ENCODE measurements at regions not wholly inside any gene's neighbourhood (a gene's known extent, or its start where the extent isn't known, plus 50 kb on each side); places are given as distances from the start of the nearest gene placed in this dataset.

GRCh38 chr15:95948411-95948810 lies 382.1 kb upstream of the NR2F2 start:
- DNase-seq, result no peak

- DNase-seq, result no peak
Observed at GRCh38 chr15:95953032-95953431, 377.5 kb upstream of the NR2F2 start.

- DNase-seq, result no peak
Observed at GRCh38 chr15:95957861-95958260, 372.6 kb upstream of the NR2F2 start.

- DNase-seq, result no peak
Observed at GRCh38 chr15:95958382-95958781, 372.1 kb upstream of the NR2F2 start.

GRCh38 chr15:95968856-95969255 lies 361.6 kb upstream of the NR2F2 start:
- DNase-seq, result no peak

GRCh38 chr15:95970326-95970725 lies 360.2 kb upstream of the NR2F2 start:
- DNase-seq, result no peak

GRCh38 chr15:95972041-95972553 lies 358.4 kb upstream of the NR2F2 start:
- peak; percentile 14 for DNase-seq

- no peak for DNase-seq
Observed at GRCh38 chr15:95972812-95973211, 357.7 kb upstream of the NR2F2 start.

- DNase-seq, result no peak
Observed at GRCh38 chr15:95973566-95974256, 356.8 kb upstream of the NR2F2 start.

GRCh38 chr15:95975212-95975611 lies 355.3 kb upstream of the NR2F2 start:
- no peak for DNase-seq

GRCh38 chr15:95979286-95979685 lies 351.2 kb upstream of the NR2F2 start:
- DNase-seq, result no peak

GRCh38 chr15:95981209-95981608 lies 349.3 kb upstream of the NR2F2 start:
- DNase-seq, result no peak

GRCh38 chr15:95987299-95987698 lies 343.2 kb upstream of the NR2F2 start:
- no peak for DNase-seq

GRCh38 chr15:95987886-95988573 lies 342.5 kb upstream of the NR2F2 start:
- DNase-seq, result peak; percentile 14

GRCh38 chr15:95988574-95988887 lies 342.0 kb upstream of the NR2F2 start:
- peak; percentile 64 for DNase-seq

- DNase-seq, result no peak
Observed at GRCh38 chr15:95989392-95989791, 341.1 kb upstream of the NR2F2 start.

GRCh38 chr15:95990833-95991232 lies 339.7 kb upstream of the NR2F2 start:
- DNase-seq, result no peak

- DNase-seq, result no peak
Observed at GRCh38 chr15:95994418-95994817, 336.1 kb upstream of the NR2F2 start.

GRCh38 chr15:95995375-95996168 lies 334.9 kb upstream of the NR2F2 start:
- DNase-seq, result no peak

- peak; percentile 73 for DNase-seq
Observed at GRCh38 chr15:95996494-95996893, 334.0 kb upstream of the NR2F2 start.

GRCh38 chr15:95998935-95999334 lies 331.6 kb upstream of the NR2F2 start:
- no peak for DNase-seq

GRCh38 chr15:96002890-96003859 lies 327.3 kb upstream of the NR2F2 start:
- DNase-seq, result no peak

GRCh38 chr15:96005906-96006305 lies 324.6 kb upstream of the NR2F2 start:
- no peak for DNase-seq

Measured in OCI-M1 (cell line).